PC-3 (cell line): ENCODE measurements at regions not wholly inside any gene's neighbourhood (a gene's known extent, or its start where the extent isn't known, plus 50 kb on each side); places are given as distances from the start of the nearest gene placed in this dataset.

ENCODE experiments used
- ATAC-seq: fragments of 200-7000 bp; cut with Tn5 transposase; 2 replicates; pipeline ENCODE4 v1.9.1; 2020; ENCODE audit warnings: mild to moderate bottlenecking, moderate library complexity
- BruUV-seq: library from RNA; stranded (reverse); fragments of 400-500 nt; replicated peaks from 2 replicates; lab custom pipeline; 2021; lab: Mats Ljungman, UMichigan
- CTCF ChIA-PET: fragments of 300-600 bp; sonication (Branson Sonifier 250); formaldehyde crosslinking; loops from one replicate; lab custom pipeline; 2022; ENCODE audit warnings: antibody characterized with exemption; lab: Charles Lee
- POLR2A ChIA-PET: fragments of 300-600 bp; sonication (Branson Sonifier 250); formaldehyde crosslinking; loops from one replicate; lab custom pipeline; 2022; ENCODE audit warnings: antibody characterized with exemption; ENCODE audit not compliant: unreplicated experiment; lab: Charles Lee
- DNase-seq: peaks from one replicate; pipeline ENCODE4 v3.0.0-alpha.2; 2015
- H2AFZ ChIP-seq: fragments of 300-600 bp; sonication (generic); 2 replicates; pipeline ENCODE4 v1.6.0; 2016; ENCODE audit warnings: antibody characterized with exemption, low read length
- H3F3A ChIP-seq: fragments of 300-600 bp; sonication (generic); one replicate; pipeline ENCODE4 v1.6.0; 2017; ENCODE audit warnings: antibody characterized with exemption, low read length, control low read depth, mild to moderate bottlenecking; ENCODE audit not compliant: unreplicated experiment
- H3K27ac ChIP-seq: fragments of 300-600 bp; sonication (generic); 2 replicates; pipeline ENCODE4 v1.5.1; 2016; ENCODE audit warnings: mild to moderate bottlenecking, low read length
- H3K27me3 ChIP-seq: fragments of 300-600 bp; sonication (generic); 2 replicates; pipeline ENCODE4 v1.6.1; 2016; ENCODE audit warnings: low read length, mixed read lengths
- H3K36me3 ChIP-seq: fragments of 300-600 bp; sonication (generic); 2 replicates; pipeline ENCODE4 v1.6.1; 2016; ENCODE audit warnings: low read depth, mixed run types, low read length, mixed read lengths
- H3K4me1 ChIP-seq: fragments of 300-600 bp; sonication (generic); 2 replicates; pipeline ENCODE4 v1.5.1; 2016; ENCODE audit warnings: low read length; ENCODE audit not compliant: insufficient read depth
- H3K4me2 ChIP-seq: fragments of 300-600 bp; sonication (generic); 2 replicates; pipeline ENCODE4 v1.6.0; 2016; ENCODE audit warnings: low read length
- H3K4me3 ChIP-seq: fragments of 300-600 bp; sonication (generic); 2 replicates; pipeline ENCODE4 v1.5.1; 2016; ENCODE audit warnings: mild to moderate bottlenecking, low read length, mixed read lengths
- H3K79me2 ChIP-seq: fragments of 300-600 bp; sonication (generic); 2 replicates; pipeline ENCODE4 v1.6.1; 2017; ENCODE audit warnings: low read length, mixed read lengths
- H3K9ac ChIP-seq: fragments of 300-600 bp; sonication (generic); 2 replicates; pipeline ENCODE4 v1.6.0; 2016; ENCODE audit warnings: mild to moderate bottlenecking, low read length
- H3K9me2 ChIP-seq: fragments of 300-600 bp; sonication (generic); replicated peaks from 2 replicates; pipeline ENCODE4 v1.6.1; 2016; ENCODE audit warnings: mixed run types, low read length, mixed read lengths
- H3K9me3 ChIP-seq: fragments of 300-600 bp; sonication (generic); 2 replicates; pipeline ENCODE4 v1.6.1; 2016; ENCODE audit warnings: low read length, mixed read lengths
- H4K20me1 ChIP-seq: fragments of 300-600 bp; sonication (generic); 2 replicates; pipeline ENCODE4 v1.6.1; 2016; ENCODE audit warnings: low read length, mixed read lengths
- CTCF ChIP-seq: fragments of 300-600 bp; sonication (generic); conservative IDR thresholded peaks from 2 replicates; pipeline ENCODE4 v1.5.1; 2017; ENCODE audit warnings: antibody characterized with exemption, low read depth, mild to moderate bottlenecking, low read length
- EZH2 ChIP-seq: fragments of 300-600 bp; sonication (generic); IDR thresholded peaks from one replicate; pipeline ENCODE4 v1.6.1; 2017; ENCODE audit warnings: antibody characterized with exemption, mild to moderate bottlenecking, low read length; ENCODE audit not compliant: unreplicated experiment
- EZH2phosphoT487 ChIP-seq: fragments of 300-600 bp; sonication (generic); IDR thresholded peaks from 2 replicates; pipeline ENCODE4 v1.6.1; 2018; ENCODE audit warnings: mild to moderate bottlenecking, antibody characterized with exemption, low read length, borderline replicate concordance
- intact Hi-C: fragments of 100-400 bp; cut with micrococcal nuclease; formaldehyde crosslinking; loops from 2 replicates; pipeline ENCODE4 v1.9.0; 2023

DNA sequence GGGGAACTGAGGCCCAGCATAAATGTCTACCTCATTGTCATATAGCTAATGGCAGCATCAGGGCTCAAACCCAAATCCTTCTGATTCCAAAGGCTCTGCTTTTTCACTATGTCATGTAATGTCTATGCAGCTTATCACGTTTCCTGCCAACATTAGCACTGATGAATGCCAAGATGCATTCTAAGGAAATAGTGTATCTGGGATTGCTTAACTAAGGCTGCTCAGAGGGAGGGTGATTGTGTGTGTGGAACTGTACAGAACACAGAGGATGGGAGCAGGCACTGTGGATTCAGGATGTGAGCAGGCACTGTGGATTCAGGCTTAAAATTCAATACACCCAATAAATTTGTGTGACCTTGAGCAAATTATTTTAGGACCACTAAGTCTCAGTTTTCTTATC lies 456.4 kb upstream of the DEPDC1 start:
- ATAC-seq (no peak), DNase-seq (no peak)
- Histone ChIP-seq H3K4me1 (no peaks in the 10 kb centered on the region), H3K27ac (no peak overlapping the region), H3K79me2 (no peaks in the 10 kb centered on the region), H3F3A (no peaks in the 10 kb centered on the region), H2AFZ (no peak overlapping the region), H4K20me1 (no peaks in the 10 kb centered on the region), H3K4me3 (no peak overlapping the region), H3K9me2 (no peaks in the 10 kb centered on the region), H3K9me3 (no peaks in the 10 kb centered on the region), H3K4me2 (no peak overlapping the region), H3K36me3 (no peaks in the 10 kb centered on the region), H3K9ac (no peak overlapping the region), H3K27me3 (no peaks in the 10 kb centered on the region)
- intact Hi-C loops, result no loop called here
- no TSS peak for BruUV-seq
- CTCF ChIA-PET, result no interaction called here
- POLR2A ChIA-PET, result no interaction called here
- no peak for TF ChIP-seq EZH2
- no peak for TF ChIP-seq EZH2phosphoT487
- no peak for TF ChIP-seq CTCF

DNA sequence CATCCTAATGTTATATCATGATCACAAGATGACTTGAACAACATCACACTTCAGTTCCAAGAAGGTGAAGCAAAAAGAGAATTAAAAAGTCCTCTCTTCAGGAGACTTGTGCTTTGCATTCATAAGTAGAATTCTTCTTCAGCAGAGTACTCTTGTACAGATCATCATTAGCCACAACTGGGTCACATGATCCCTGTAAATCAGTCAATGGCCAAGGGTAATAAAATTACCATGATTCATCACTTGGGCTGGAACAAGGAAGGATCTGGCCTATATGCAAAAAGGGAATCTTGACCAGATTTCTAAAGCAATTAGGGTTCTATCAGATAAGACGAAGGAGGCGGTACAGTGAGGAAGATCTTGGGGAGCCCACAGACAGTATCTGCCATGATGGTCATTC lies 458.0 kb upstream of the DEPDC1 start:
- DNase-seq (peak; percentile 17), ATAC-seq (no peak)
- H3F3A ChIP-seq, result no peaks in the 10 kb centered on the region
- no peaks in the 10 kb centered on the region for H3K27me3 ChIP-seq
- no TSS peak for BruUV-seq
- ChIA-PET POLR2A (no interaction called here), CTCF (no interaction called here)
- no peaks in the 10 kb centered on the region for H3K79me2 ChIP-seq
- H3K4me3 ChIP-seq, result no peak overlapping the region
- H3K9ac ChIP-seq, result no peak overlapping the region
- H3K4me1 ChIP-seq, result no peaks in the 10 kb centered on the region
- H3K27ac ChIP-seq, result no peak overlapping the region
- TF ChIP-seq EZH2phosphoT487 (no peak), CTCF (no peak), EZH2 (no peak)
- no peaks in the 10 kb centered on the region for H3K36me3 ChIP-seq
- intact Hi-C loops, result no loop called here
- H4K20me1 ChIP-seq, result no peaks in the 10 kb centered on the region
- H3K4me2 ChIP-seq, result no peak overlapping the region
- H2AFZ ChIP-seq, result no peak overlapping the region
- no peaks in the 10 kb centered on the region for H3K9me3 ChIP-seq
- no peaks in the 10 kb centered on the region for H3K9me2 ChIP-seq

DNA sequence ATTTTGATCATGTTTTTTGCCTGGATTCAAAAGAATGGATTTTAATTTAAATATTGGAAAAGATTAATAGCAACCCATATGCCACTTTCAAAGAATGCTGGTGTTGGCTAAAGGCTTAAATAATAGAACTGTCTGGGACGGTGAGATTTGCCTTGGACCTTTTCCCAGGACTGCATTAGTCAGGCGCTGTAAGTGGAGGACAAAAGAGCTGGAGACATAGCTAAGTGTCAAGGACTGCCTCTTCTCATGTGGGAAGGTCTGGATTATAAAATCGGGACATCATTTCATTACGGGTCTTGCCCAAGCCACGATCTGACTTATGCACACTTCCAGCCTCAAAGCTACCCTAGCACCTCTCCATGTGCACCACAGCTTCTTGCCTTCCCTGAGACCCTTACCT lies 458.5 kb upstream of the DEPDC1 start:
- Histone ChIP-seq H3K36me3 (no peaks in the 10 kb centered on the region), H3K4me3 (no peak overlapping the region), H3K9me2 (no peaks in the 10 kb centered on the region), H2AFZ (no peak overlapping the region), H3K4me1 (no peaks in the 10 kb centered on the region), H4K20me1 (no peaks in the 10 kb centered on the region), H3K27me3 (no peaks in the 10 kb centered on the region), H3K9ac (no peak overlapping the region), H3K79me2 (no peaks in the 10 kb centered on the region), H3K27ac (no peak overlapping the region), H3F3A (no peaks in the 10 kb centered on the region), H3K4me2 (no peak overlapping the region), H3K9me3 (no peaks in the 10 kb centered on the region)
- ChIA-PET POLR2A (no interaction called here), CTCF (no interaction called here)
- intact Hi-C loops, result no loop called here
- no peak for DNase-seq
- ATAC-seq, result no peak
- TF ChIP-seq EZH2 (no peak), EZH2phosphoT487 (no peak), CTCF (no peak)
- BruUV-seq, result no TSS peak
